ENCODE measurements at regions not wholly inside any gene's neighbourhood (a gene's known extent, or its start where the extent isn't known, plus 50 kb on each side); places are given as distances from the start of the nearest gene placed in this dataset.
"Not testable (repeated sequence)": the region's sequence is repeated elsewhere in the genome, so short reads cannot be mapped to it uniquely, and the experiment has no call there.

DNA sequence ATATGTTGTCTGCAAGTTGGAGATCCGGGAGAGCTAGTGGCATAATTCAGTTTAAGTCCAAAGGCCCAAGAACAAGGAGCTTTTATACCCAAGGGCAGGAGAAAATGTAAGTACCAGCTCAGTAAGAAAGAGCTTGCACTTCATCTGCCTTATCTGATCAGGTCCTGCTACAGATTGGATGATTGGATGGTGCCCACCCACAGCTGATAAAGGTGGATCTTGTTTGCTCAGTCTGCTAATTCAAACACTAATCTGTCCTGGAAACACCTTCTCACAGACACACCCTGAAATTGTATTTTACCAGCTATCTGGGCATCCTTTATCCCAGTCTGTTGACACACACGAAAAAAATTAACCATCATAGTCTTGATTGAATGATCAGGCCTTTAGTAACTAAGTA is 230.7 kb upstream of the SLC16A7 start:
- DNase-seq, result no peak
- Histone ChIP-seq H3K27me3 (no peaks in the 10 kb centered on the region), H3K4me3 (no peak overlapping the region), H3K36me3 (no peaks in the 10 kb centered on the region), H3K4me1 (peaks cover 0 to 25% (median 2%) of the 10 kb centered on the region in 4 donors), H3K9me3 (no peaks in the 10 kb centered on the region), H3K27ac (peak overlapping the region in 2 of 5 donors; percentile 31 to 46)
- intact Hi-C loops (cut with DNase I; ENCODE audit: low total_unique reads), result no loop called here
- TF ChIP-seq POLR2AphosphoS5 (IDR thresholded peaks at IDR 0.05) (no peak), POLR2A (IDR thresholded peaks at IDR 0.05) (no peak), EP300 (IDR thresholded peaks at IDR 0.05) (no peak)
- TF ChIP-seq, protein P1, sequence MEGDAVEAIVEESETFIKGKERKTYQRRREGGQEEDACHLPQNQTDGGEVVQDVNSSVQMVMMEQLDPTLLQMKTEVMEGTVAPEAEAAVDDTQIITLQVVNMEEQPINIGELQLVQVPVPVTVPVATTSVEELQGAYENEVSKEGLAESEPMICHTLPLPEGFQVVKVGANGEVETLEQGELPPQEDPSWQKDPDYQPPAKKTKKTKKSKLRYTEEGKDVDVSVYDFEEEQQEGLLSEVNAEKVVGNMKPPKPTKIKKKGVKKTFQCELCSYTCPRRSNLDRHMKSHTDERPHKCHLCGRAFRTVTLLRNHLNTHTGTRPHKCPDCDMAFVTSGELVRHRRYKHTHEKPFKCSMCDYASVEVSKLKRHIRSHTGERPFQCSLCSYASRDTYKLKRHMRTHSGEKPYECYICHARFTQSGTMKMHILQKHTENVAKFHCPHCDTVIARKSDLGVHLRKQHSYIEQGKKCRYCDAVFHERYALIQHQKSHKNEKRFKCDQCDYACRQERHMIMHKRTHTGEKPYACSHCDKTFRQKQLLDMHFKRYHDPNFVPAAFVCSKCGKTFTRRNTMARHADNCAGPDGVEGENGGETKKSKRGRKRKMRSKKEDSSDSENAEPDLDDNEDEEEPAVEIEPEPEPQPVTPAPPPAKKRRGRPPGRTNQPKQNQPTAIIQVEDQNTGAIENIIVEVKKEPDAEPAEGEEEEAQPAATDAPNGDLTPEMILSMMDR (IDR thresholded peaks at IDR 0.05), result no peak
- WGBS, 5 donors, result 50 to 73% (median 61%) methylated on average over 2 of the region's 2 CpGs

DNA sequence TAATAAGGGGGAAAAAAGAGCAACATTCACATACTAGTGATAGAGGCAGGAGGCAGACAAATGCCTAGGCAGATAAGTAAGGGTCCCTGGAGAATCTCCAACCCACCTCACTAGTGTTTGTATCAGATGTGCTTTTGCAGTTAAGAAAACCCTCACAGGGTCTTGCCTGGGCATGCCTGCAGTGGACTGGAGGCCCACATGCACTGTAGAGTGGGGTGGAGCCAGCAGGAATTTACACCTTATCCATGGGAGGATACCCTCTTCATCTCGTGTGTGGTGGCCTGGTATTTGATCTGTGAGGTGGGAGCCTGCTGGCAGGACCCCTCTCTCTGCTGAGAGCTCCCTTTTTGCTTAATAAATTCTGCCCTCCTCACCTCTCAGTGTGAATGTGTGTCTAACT is 238.0 kb upstream of the SLC16A7 start:
- no peak for DNase-seq
- H3K27ac ChIP-seq, result no peak overlapping the region
- no peaks in the 10 kb centered on the region for H3K9me3 ChIP-seq
- H3K4me1 ChIP-seq, result no peaks in the 10 kb centered on the region
- no peak overlapping the region for H3K4me3 ChIP-seq
- H3K27me3 ChIP-seq, result no peaks in the 10 kb centered on the region
- H3K36me3 ChIP-seq, result no peaks in the 10 kb centered on the region
- intact Hi-C loops (cut with DNase I; ENCODE audit: low total_unique reads), result no loop called here
- WGBS, 5 donors, result 26 to 46% (median 38%) methylated on average over 1 of the region's 1 CpG
- TF ChIP-seq POLR2AphosphoS5 (IDR thresholded peaks at IDR 0.05) (no peak), EP300 (IDR thresholded peaks at IDR 0.05) (no peak), POLR2A (IDR thresholded peaks at IDR 0.05) (no peak)
- TF ChIP-seq, protein P1 (IDR thresholded peaks at IDR 0.05), result no peak

DNA sequence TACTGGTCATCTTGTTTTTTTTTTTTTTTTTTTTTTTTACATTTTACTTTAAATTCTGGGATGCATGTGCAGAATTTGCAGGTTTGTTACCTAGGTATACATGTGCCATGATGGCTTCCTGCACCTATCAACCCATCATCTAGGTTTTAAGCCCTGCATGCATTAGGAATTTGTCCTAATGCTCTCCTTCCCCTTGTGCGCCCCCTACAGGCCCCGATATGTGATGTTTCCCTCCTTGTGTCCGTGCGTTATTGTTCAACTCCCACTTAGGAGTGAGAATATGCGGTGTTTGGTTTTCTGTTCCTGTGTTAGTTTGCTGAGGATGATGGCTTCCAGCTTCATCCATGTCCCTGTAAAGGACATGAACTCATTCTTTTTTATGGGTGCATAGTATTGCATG is 249.6 kb upstream of the SLC16A7 start:
- H3K36me3 ChIP-seq; H3K27me3 ChIP-seq; intact Hi-C loops (cut with DNase I; ENCODE audit: low total_unique reads); H3K4me3 ChIP-seq; DNase-seq; H3K9me3 ChIP-seq; H3K27ac ChIP-seq; H3K4me1 ChIP-seq: not testable (repeated sequence)
- WGBS, 5 donors, result 66 to 84% (median 68%) methylated on average over 5 of the region's 5 CpGs

DNA sequence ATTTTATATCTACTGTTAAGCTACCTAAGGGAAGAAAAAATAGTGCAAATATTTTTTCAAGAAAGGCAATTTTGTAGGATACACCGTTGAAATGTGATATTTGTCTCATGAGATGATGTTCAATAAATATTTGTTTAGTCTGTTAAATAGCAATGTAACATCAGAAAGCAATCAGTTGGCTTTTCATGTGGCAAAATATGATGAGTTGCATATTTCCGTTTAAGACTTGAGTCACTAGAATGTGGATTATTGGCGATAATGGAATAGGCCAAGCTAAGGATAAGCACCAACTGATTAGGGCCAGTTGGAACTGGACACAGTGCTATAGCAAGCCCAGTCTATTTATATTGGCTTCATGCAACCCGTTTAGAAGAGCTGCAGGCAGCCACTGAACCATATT is 250.4 kb upstream of the SLC16A7 start:
- Histone ChIP-seq H3K4me1 (no peaks in the 10 kb centered on the region), H3K36me3 (no peaks in the 10 kb centered on the region), H3K27me3 (no peaks in the 10 kb centered on the region), H3K9me3 (peaks cover 0 to 4% (median 0%) of the 10 kb centered on the region in 4 donors), H3K4me3 (no peak overlapping the region), H3K27ac (no peak overlapping the region)
- 67 to 78% (median 77%) methylated on average over 4 of the region's 4 CpGs for WGBS, 5 donors
- intact Hi-C loops (cut with DNase I; ENCODE audit: low total_unique reads), result no loop called here
- DNase-seq, result no peak
- TF ChIP-seq EP300 (IDR thresholded peaks at IDR 0.05) (no peak), POLR2AphosphoS5 (IDR thresholded peaks at IDR 0.05) (no peak), POLR2A (IDR thresholded peaks at IDR 0.05) (no peak)
- TF ChIP-seq, protein P1 (IDR thresholded peaks at IDR 0.05), result no peak

- Histone ChIP-seq H3K4me3 (no peak overlapping the region), H3K9me3 (peaks cover 0 to 4% (median 0%) of the 10 kb centered on the region in 4 donors), H3K27ac (no peak overlapping the region), H3K36me3 (no peaks in the 10 kb centered on the region), H3K4me1 (no peaks in the 10 kb centered on the region), H3K27me3 (no peaks in the 10 kb centered on the region)
- no peak for TF ChIP-seq EP300 (IDR thresholded peaks at IDR 0.05)
- TF ChIP-seq, protein P1 (IDR thresholded peaks at IDR 0.05), result no peak
- no peak for TF ChIP-seq POLR2A (IDR thresholded peaks at IDR 0.05)
- no peak for TF ChIP-seq POLR2AphosphoS5 (IDR thresholded peaks at IDR 0.05)
- intact Hi-C loops (cut with DNase I; ENCODE audit: low total_unique reads), result no loop called here
- 0 to 25% (median 6%) methylated on average over 1 of the region's 1 CpG for WGBS, 5 donors
- DNase-seq, result no peak
Measured at GRCh38 chr12:59344224-59344623, 251.6 kb upstream of the SLC16A7 start.

All from stomach (tissue), 8 donors.